ENCODE measurements at regions not wholly inside any gene's neighbourhood (a gene's known extent, or its start where the extent isn't known, plus 50 kb on each side); places are given as distances from the start of the nearest gene placed in this dataset.

DNA sequence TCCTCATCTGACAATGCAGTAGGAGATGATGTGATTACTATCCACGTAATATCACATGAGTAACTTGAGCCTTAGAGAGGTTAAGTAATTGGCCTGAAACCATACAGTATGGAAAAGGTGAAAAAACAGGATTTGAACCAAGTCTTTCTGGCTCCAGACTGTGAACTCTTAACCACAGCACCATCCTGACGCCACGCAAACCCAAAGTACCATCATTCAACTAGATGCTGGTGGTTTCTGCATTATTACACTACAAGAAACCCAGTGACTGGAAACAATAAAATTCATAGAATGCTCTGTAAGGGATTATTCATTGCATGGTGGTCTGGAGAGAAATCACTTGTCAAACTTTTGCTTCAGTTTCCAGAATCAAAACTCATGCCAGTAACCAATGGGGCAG is 90.7 kb downstream of the MAB21L3 start:
- Mint-ChIP-seq H3K27me3 (ENCODE audit: low read depth, poor library complexity) (peaks cover 20% of the 10 kb centered on the region), H3K4me3 (no peak overlapping the region)
- TF ChIP-seq, protein P1, sequence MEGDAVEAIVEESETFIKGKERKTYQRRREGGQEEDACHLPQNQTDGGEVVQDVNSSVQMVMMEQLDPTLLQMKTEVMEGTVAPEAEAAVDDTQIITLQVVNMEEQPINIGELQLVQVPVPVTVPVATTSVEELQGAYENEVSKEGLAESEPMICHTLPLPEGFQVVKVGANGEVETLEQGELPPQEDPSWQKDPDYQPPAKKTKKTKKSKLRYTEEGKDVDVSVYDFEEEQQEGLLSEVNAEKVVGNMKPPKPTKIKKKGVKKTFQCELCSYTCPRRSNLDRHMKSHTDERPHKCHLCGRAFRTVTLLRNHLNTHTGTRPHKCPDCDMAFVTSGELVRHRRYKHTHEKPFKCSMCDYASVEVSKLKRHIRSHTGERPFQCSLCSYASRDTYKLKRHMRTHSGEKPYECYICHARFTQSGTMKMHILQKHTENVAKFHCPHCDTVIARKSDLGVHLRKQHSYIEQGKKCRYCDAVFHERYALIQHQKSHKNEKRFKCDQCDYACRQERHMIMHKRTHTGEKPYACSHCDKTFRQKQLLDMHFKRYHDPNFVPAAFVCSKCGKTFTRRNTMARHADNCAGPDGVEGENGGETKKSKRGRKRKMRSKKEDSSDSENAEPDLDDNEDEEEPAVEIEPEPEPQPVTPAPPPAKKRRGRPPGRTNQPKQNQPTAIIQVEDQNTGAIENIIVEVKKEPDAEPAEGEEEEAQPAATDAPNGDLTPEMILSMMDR (IDR thresholded peaks at IDR 0.05), result no peak

DNA sequence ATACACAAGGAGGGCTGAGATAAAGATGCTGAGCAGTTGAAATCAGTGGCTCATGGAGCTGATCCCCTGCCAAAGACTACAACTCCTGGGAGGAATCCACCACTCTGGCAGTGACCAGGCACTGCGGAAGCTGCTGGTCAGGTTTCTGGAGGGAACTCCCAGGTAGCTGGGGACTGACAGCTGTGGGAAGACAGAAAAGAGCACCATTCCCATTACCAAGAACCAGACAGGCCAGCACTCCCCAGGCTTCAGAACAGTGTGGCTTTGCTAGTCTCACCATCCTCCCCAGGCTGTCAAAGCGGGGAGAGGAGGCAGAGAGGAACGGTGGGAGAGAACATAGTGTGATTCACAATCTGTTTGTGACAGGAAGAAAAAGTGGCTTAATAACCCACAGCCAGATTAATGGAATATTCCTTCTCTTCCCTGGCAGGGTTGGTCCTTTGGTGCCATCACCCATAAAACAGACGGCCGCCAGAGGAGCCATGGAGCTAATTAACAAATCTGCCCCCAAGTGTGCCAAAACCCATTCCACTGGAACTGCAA is 92.1 kb downstream of the MAB21L3 start:
- Mint-ChIP-seq H3K27ac (no peak overlapping the region), H3K9me3 (no peaks in the 10 kb centered on the region), H3K4me3 (no peak overlapping the region), H3K36me3 (ENCODE audit: low read depth) (no peaks in the 10 kb centered on the region), H3K27me3 (ENCODE audit: low read depth, poor library complexity) (peaks cover 17% of the 10 kb centered on the region), H3K4me1 (no peaks in the 10 kb centered on the region)
- DNase-seq, result no peak
- TF ChIP-seq, protein P1 (IDR thresholded peaks at IDR 0.05), result no peak

More for the DNA sequence above, 90.7 kb downstream of the MAB21L3 start:
- no peak for DNase-seq
- Mint-ChIP-seq H3K36me3 (ENCODE audit: low read depth) (no peaks in the 10 kb centered on the region), H3K27ac (no peak overlapping the region), H3K4me1 (no peaks in the 10 kb centered on the region), H3K9me3 (no peaks in the 10 kb centered on the region)

DNA sequence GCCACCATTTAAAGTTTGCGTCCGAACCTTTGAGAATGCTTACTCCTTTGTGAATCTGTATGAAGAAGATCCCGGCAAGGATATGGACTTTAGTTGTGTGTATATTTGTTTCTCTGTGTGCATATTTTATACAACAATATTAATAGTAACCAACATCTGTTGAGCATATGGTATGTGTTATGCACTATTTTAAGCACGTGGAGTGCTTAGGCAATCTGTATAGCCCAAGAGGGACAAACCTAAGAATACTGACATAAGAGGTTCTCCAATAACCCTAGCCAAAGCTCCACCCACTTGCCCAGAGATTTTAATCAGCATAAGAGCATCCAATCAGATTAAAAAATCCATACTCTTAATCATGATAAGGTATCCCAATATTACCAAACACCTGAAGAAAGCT is 92.7 kb downstream of the MAB21L3 start:
- no peaks in the 10 kb centered on the region for H3K36me3 Mint-ChIP-seq (ENCODE audit: low read depth)
- DNase-seq, result no peak
- H3K4me1 Mint-ChIP-seq, result no peaks in the 10 kb centered on the region
- TF ChIP-seq, protein P1 (IDR thresholded peaks at IDR 0.05), result no peak
- peaks cover 17% of the 10 kb centered on the region for H3K27me3 Mint-ChIP-seq (ENCODE audit: low read depth, poor library complexity)
- H3K4me3 Mint-ChIP-seq, result no peak overlapping the region
- no peaks in the 10 kb centered on the region for H3K9me3 Mint-ChIP-seq
- H3K27ac Mint-ChIP-seq, result no peak overlapping the region

DNA sequence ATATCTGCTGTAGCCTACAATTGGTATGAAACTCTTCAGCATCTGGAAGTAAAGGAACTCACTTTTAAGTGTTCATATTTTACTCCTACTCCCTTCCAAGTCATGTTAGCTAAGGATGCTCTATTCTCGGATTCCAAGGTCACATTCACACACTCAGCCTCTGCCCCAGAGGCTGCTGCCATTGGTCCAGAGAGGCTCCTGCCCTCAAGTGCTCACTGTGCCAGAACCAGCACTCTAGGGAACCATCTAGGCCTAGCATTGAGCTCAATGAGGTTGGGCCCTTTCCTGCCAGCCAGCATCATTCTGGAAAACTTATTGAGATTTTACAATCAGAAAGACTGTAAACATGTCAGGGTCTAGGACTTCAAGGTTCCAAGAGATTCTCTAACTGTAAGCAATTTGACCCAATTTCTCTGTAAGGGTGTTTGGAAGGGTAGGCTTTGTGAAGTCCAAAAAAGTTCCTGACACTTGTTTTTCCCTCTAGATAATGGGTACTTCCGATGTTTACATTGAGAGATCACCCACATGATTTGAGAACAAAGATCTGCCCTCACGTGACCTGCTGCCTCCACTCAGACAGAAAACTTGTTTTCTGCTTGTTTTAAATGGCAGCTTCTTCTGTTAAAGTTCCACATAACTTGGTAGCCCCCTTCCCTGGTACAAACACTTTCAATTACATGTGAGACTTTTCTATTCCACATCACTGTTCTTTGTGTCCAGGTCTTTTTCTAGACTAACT is 94.9 kb downstream of the MAB21L3 start:
- no peak for DNase-seq
- TF ChIP-seq, protein P1 (IDR thresholded peaks at IDR 0.05), result no peak
- no peaks in the 10 kb centered on the region for H3K9me3 Mint-ChIP-seq
- no peak overlapping the region for H3K27ac Mint-ChIP-seq
- no peaks in the 10 kb centered on the region for H3K4me1 Mint-ChIP-seq
- H3K4me3 Mint-ChIP-seq, result no peak overlapping the region
- no peaks in the 10 kb centered on the region for H3K36me3 Mint-ChIP-seq (ENCODE audit: low read depth)
- H3K27me3 Mint-ChIP-seq (ENCODE audit: low read depth, poor library complexity), result peaks cover 3% of the 10 kb centered on the region

DNA sequence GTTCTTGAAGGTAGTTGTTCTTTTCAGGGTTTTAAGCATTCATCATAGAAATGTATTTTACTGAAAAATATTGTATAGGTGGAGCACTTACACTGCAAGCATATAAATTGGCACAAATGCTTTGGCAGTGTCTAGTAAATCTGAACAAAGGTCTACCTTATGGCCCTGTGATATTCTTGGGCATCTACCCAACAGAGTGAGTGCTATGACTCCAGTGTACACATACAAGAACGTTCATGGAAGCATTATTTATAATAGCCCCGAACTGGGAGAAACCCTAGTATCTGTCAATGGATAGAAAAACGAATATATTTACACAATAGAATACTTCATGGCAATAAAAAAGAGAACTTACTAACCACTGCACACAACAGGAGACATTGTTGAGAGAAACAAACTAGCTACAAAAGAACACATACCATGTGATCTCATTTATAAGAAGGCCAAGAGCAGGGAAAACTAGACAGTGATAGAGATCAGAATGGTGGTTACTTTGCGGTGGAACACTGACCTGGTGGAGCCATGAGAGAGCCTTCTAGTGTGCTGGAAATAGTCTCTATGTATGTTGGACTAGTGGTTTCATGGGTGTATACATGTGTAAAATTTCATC is 96.0 kb downstream of the MAB21L3 start:
- Mint-ChIP-seq H3K4me1 (no peaks in the 10 kb centered on the region), H3K9me3 (no peaks in the 10 kb centered on the region), H3K36me3 (ENCODE audit: low read depth) (no peaks in the 10 kb centered on the region), H3K4me3 (no peak overlapping the region), H3K27ac (no peak overlapping the region), H3K27me3 (ENCODE audit: low read depth, poor library complexity) (peaks cover 3% of the 10 kb centered on the region)
- DNase-seq, result no peak
- TF ChIP-seq, protein P1 (IDR thresholded peaks at IDR 0.05), result no peak

Data from nephron progenitor cell (in vitro differentiated cells).